Mesenchymal stem cell (in vitro differentiated cells and primary cell): ENCODE measurements at regions not wholly inside any gene's neighbourhood (a gene's known extent, or its start where the extent isn't known, plus 50 kb on each side); places are given as distances from the start of the nearest gene placed in this dataset.
A peak's percentile ranks its signal among the peaks of the same experiment; 100 is the strongest.

Experiments used
- DNase-seq: peaks from one replicate; pipeline ENCODE4 v3.0.0-alpha.2; 2013
- H2AFZ ChIP-seq: one replicate; pipeline ENCODE4 v1.6.1; 2013; ENCODE audit warnings: low read depth, mild to moderate bottlenecking, control low read depth, inconsistent platforms, low read length, moderate library complexity
- H2AK5ac ChIP-seq: 2 replicates; pipeline ENCODE4 v1.6.1; 2013; ENCODE audit warnings: low read length, moderate library complexity, mild to moderate bottlenecking, inconsistent platforms; ENCODE audit not compliant: severe bottlenecking
- H2BK120ac ChIP-seq: one replicate; pipeline ENCODE4 v1.6.1; 2013; ENCODE audit warnings: low read depth, mild to moderate bottlenecking, inconsistent platforms, low read length, moderate library complexity
- H2BK12ac ChIP-seq, 2 experiments: one replicate each; pipeline ENCODE4 v1.6.1; 2013; ENCODE audit warnings: inconsistent platforms in 2 of 2, low read length in 2 of 2, mild to moderate bottlenecking in 2 of 2, moderate library complexity in 2 of 2, control low read depth in 1 of 2
- H2BK15ac ChIP-seq: one replicate; pipeline ENCODE4 v1.6.1; 2013; ENCODE audit warnings: mild to moderate bottlenecking, low read depth, inconsistent platforms; ENCODE audit not compliant: poor library complexity, severe bottlenecking
- H2BK5ac ChIP-seq: 2 replicates; pipeline ENCODE4 v1.6.1; 2013; ENCODE audit warnings: low read depth, mild to moderate bottlenecking, low read length, control low read depth, inconsistent platforms; ENCODE audit not compliant: poor library complexity, severe bottlenecking
- H3K14ac ChIP-seq, 2 experiments: one replicate each; pipeline ENCODE4 v1.6.1; 2013; ENCODE audit warnings: inconsistent platforms in 2 of 2, low read length in 2 of 2, control low read depth in 1 of 2, mild to moderate bottlenecking in 1 of 2, moderate library complexity in 1 of 2
- H3K18ac ChIP-seq, 2 experiments: one replicate each; pipeline ENCODE4 v1.6.1; 2013; ENCODE audit warnings: inconsistent platforms in 2 of 2, low read length in 2 of 2, control low read depth in 1 of 2, low read depth in 1 of 2, mild to moderate bottlenecking in 1 of 2
- H3K23ac ChIP-seq, 2 experiments: one replicate each; pipeline ENCODE4 v1.6.1; 2013; ENCODE audit warnings: inconsistent platforms in 2 of 2, low read length in 2 of 2, mild to moderate bottlenecking in 2 of 2, moderate library complexity in 2 of 2, control low read depth in 1 of 2
- H3K27ac ChIP-seq: 2 replicates; pipeline ENCODE4 v1.5.1; 2013; ENCODE audit warnings: mild to moderate bottlenecking, moderate library complexity, low read length, control low read depth, inconsistent platforms; ENCODE audit not compliant: poor library complexity, severe bottlenecking
- H3K27me3 ChIP-seq, 2 experiments: 2 replicates each; pipeline versions ENCODE4 v1.6.1 to v1.7.0; 2013; ENCODE audit warnings: low read length in 2 of 2, mild to moderate bottlenecking in 2 of 2, moderate library complexity in 2 of 2, control low read depth in 1 of 2, inconsistent platforms in 1 of 2; ENCODE audit not compliant: control insufficient read depth in 1 of 2, insufficient read depth in 1 of 2
- H3K36me3 ChIP-seq, 2 experiments: 2 replicates each; pipeline versions ENCODE4 v1.6.1 to v1.7.0; 2013; ENCODE audit warnings: low read length in 2 of 2, control low read depth in 1 of 2, inconsistent platforms in 1 of 2, low read depth in 1 of 2, mild to moderate bottlenecking in 1 of 2; ENCODE audit not compliant: insufficient read depth in 2 of 2, control insufficient read depth in 1 of 2
- H3K4ac ChIP-seq, 2 experiments: one replicate each; pipeline ENCODE4 v1.6.1; 2013; ENCODE audit warnings: inconsistent platforms in 2 of 2, low read length in 2 of 2, mild to moderate bottlenecking in 2 of 2, moderate library complexity in 2 of 2, control low read depth in 1 of 2, low read depth in 1 of 2
- H3K4me1 ChIP-seq: 2 replicates; pipeline ENCODE4 v1.6.1; 2013; ENCODE audit warnings: low read depth, low read length, control low read depth; ENCODE audit not compliant: control insufficient read depth, insufficient read depth
- H3K4me2 ChIP-seq: 2 replicates; pipeline ENCODE4 v1.6.1; 2013; ENCODE audit warnings: low read length, mild to moderate bottlenecking, inconsistent platforms; ENCODE audit not compliant: poor library complexity, severe bottlenecking
- H3K4me3 ChIP-seq, 2 experiments: 2 replicates each; pipeline versions ENCODE4 v1.5.1 to v1.7.0; 2013; ENCODE audit warnings: low read length in 2 of 2, mild to moderate bottlenecking in 2 of 2, control low read depth in 1 of 2, low read depth in 1 of 2; ENCODE audit not compliant: insufficient read depth in 1 of 2
- H3K79me1 ChIP-seq: replicated peaks from 2 replicates; pipeline ENCODE4 v1.6.1; 2013; ENCODE audit warnings: mild to moderate bottlenecking, control low read depth, low read length, inconsistent platforms; ENCODE audit not compliant: poor library complexity, severe bottlenecking
- H3K9ac ChIP-seq: 2 replicates; pipeline ENCODE4 v1.7.0; 2013; ENCODE audit warnings: mild to moderate bottlenecking, low read length, moderate library complexity
- H3K9me3 ChIP-seq: 2 replicates; pipeline ENCODE4 v1.7.0; 2013; ENCODE audit warnings: mild to moderate bottlenecking, low read length; ENCODE audit not compliant: control insufficient read depth
- H4K8ac ChIP-seq: one replicate; pipeline ENCODE4 v1.6.1; 2013; ENCODE audit warnings: inconsistent platforms, mild to moderate bottlenecking, low read length, moderate library complexity
- H4K91ac ChIP-seq: one replicate; pipeline ENCODE4 v1.6.1; 2013; ENCODE audit warnings: mild to moderate bottlenecking, low read length, inconsistent platforms
- WGBS: methylation state at CpG from one replicate; pipeline ENCODE4 v1.1.7; 2013; ENCODE audit warnings: mixed read lengths; 5-methylcytosine and 5-hydroxymethylcytosine counted together

DNA sequence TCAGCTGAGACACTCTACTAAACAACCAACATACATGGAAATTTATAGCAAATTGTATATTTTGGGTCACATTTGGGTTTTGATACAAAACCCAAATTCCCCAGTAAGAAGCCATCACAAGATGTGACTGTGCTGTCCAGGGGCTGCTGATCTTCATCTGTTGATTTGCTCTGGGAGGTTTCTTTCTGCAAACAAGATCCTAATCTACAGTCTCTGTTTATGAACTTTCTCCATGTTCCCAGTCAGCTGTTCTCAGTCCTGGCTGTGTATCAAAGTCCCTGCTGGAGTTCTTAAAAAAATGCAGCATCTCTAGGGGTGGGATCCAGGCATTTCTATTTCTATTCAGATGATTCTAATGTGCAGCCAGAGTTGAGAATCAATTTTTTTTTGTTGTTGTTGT, 85.1 kb downstream of the ATP23 start:
- H3K9me3 ChIP-seq = no peaks in the 10 kb centered on the region
- peak; percentile 17 for DNase-seq
- H2BK15ac ChIP-seq = no peak overlapping the region
- H3K79me1 ChIP-seq = no peaks in the 10 kb centered on the region
- no peak overlapping the region for H3K4me3 ChIP-seq
- no peak overlapping the region for H3K4ac ChIP-seq
- H3K36me3 ChIP-seq = no peaks in the 10 kb centered on the region
- H3K23ac ChIP-seq = no peak overlapping the region
- H3K18ac ChIP-seq = no peak overlapping the region
- H3K4me2 ChIP-seq = no peak overlapping the region
- H4K91ac ChIP-seq = no peak overlapping the region
- H3K14ac ChIP-seq = no peak overlapping the region
- no peak overlapping the region for H4K8ac ChIP-seq
- no peak overlapping the region for H2AFZ ChIP-seq
- H2BK12ac ChIP-seq = no peak overlapping the region
- no peaks in the 10 kb centered on the region for H3K27me3 ChIP-seq
- H3K9ac ChIP-seq = no peak overlapping the region
- H3K4me1 ChIP-seq = no peaks in the 10 kb centered on the region
- no peak overlapping the region for H3K27ac ChIP-seq
- no peak overlapping the region for H2BK120ac ChIP-seq
- H2BK5ac ChIP-seq = no peak overlapping the region
- H2AK5ac ChIP-seq = no peak overlapping the region

DNA sequence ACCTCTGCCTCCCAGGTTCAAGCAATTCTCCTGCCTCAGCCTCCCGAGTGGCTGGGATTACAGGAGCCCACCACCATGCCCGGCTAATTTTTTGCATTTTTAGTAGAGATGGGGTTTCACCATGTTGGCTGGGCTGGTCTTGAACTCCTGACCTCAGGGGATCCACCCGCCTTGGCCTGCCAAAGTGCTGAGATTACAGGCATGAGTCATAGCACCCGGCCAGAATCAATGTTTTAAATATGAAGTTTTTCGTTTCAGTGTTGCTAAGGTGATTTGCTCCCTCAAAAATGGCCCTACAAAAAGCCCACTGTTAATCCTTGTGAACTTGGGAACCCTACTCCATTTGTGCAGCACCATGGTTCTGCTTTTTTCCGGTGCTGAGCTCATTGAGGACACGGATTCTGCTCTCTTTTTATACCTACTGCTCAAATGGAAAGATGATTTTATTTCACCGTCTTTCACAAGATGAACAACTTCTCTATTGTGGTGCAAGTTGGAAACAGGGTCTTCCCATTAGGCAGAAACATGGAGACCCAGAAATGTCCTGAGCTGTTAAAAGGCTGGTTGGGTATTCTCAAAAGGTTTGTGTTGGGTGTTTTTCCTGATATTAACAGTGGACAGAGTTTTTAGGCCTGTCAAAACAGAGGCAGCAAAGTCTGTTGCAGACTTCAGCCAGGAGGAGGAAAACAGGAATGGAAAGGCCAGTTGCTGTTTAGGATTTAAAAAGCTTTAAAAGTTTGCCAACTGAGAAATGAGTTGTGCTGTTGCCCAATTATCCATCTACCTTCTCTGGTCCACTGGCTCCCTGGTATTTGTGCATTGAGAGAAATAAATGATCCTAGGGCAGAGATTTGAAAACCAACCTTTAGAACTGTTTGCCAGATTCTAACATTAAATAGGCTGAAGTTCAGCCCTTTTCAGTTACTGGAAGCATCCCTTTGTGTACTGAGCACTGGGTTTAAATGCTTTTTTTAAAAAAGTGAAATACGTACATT, 85.8 kb downstream of the ATP23 start:
- Histone ChIP-seq H3K14ac (no peak overlapping the region), H3K27me3 (no peaks in the 10 kb centered on the region), H3K18ac (no peak overlapping the region), H3K9me3 (no peaks in the 10 kb centered on the region), H2AK5ac (no peak overlapping the region), H3K4ac (no peak overlapping the region), H3K27ac (no peak overlapping the region), H3K4me3 (no peak overlapping the region), H4K8ac (no peak overlapping the region), H3K4me1 (no peaks in the 10 kb centered on the region), H2BK5ac (no peak overlapping the region), H3K79me1 (no peaks in the 10 kb centered on the region), H2AFZ (no peak overlapping the region), H3K23ac (no peak overlapping the region), H2BK12ac (no peak overlapping the region), H3K36me3 (no peaks in the 10 kb centered on the region), H3K4me2 (no peak overlapping the region), H4K91ac (no peak overlapping the region), H3K9ac (peak overlapping the region; percentile 52), H2BK120ac (no peak overlapping the region), H2BK15ac (no peak overlapping the region)
- no peak for DNase-seq
- 70% methylated on average over 7 of the region's 9 CpGs for WGBS

DNA sequence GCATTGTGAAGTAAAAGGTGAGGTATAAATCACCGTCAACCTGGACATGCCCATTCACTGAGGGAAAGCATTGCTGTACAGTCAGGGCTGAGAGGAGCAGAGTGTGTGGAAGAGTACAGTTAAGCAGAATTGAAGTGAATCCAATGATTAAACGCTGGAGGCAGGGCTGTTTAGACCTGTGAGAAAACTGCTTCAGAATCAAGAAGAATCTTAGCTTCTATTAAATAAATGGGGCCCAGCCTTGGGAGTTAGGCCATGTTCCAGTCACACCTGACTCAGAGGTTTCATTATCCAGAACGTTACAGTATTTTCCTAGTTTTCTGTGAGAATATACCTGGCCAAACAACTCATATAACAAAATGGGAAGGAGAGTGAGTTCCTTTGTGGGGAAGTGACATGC, 86.9 kb downstream of the ATP23 start:
- no peak overlapping the region for H2BK5ac ChIP-seq
- H3K4me2 ChIP-seq = no peak overlapping the region
- DNase-seq = no peak
- H3K9me3 ChIP-seq = peaks cover 6% of the 10 kb centered on the region
- H2BK120ac ChIP-seq = no peak overlapping the region
- H3K36me3 ChIP-seq = no peaks in the 10 kb centered on the region
- WGBS = 87% methylated on average over 2 of the region's 3 CpGs
- no peaks in the 10 kb centered on the region for H3K27me3 ChIP-seq
- H4K8ac ChIP-seq = no peak overlapping the region
- no peaks in the 10 kb centered on the region for H3K4me1 ChIP-seq
- H3K9ac ChIP-seq = no peak overlapping the region
- H2BK12ac ChIP-seq = no peak overlapping the region
- H4K91ac ChIP-seq = no peak overlapping the region
- no peak overlapping the region for H3K4me3 ChIP-seq
- no peak overlapping the region for H3K23ac ChIP-seq
- H2AFZ ChIP-seq = no peak overlapping the region
- H2BK15ac ChIP-seq = no peak overlapping the region
- no peak overlapping the region for H3K14ac ChIP-seq
- H2AK5ac ChIP-seq = no peak overlapping the region
- no peak overlapping the region for H3K4ac ChIP-seq
- H3K79me1 ChIP-seq = no peaks in the 10 kb centered on the region
- no peak overlapping the region for H3K18ac ChIP-seq
- H3K27ac ChIP-seq = no peak overlapping the region

DNA sequence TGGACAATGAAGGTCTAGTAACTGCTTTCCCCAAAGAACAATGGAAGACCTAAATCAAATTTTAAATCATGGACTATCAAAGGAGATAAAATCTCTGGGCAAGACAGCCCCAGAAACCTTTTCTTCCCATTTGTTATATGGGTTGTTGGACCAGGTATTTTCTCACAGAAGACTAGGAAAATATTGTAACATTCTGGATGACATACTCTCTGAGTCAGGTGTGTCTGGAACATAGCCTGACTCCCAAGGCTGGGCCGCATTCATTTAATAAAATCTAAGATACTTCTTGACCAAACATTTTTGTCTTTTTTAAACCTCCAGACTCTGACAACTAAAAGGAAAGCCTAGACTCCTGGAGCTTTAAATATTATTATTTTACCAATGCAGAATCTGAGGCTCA, 87.9 kb downstream of the ATP23 start:
- H3K18ac ChIP-seq = no peak overlapping the region
- 83% methylated on average over 1 of the region's 1 CpG for whole genome bisulfite sequencing
- H3K9me3 ChIP-seq = peaks cover 11% of the 10 kb centered on the region
- no peak overlapping the region for H3K9ac ChIP-seq
- no peak overlapping the region for H3K27ac ChIP-seq
- H2BK5ac ChIP-seq = no peak overlapping the region
- no peaks in the 10 kb centered on the region for H3K36me3 ChIP-seq
- H4K8ac ChIP-seq = no peak overlapping the region
- no peak overlapping the region for H2BK15ac ChIP-seq
- H3K23ac ChIP-seq = no peak overlapping the region
- no peak overlapping the region for H3K4me2 ChIP-seq
- H2AK5ac ChIP-seq = no peak overlapping the region
- no peaks in the 10 kb centered on the region for H3K4me1 ChIP-seq
- DNase-seq = no peak
- no peak overlapping the region for H2BK120ac ChIP-seq
- H3K14ac ChIP-seq = no peak overlapping the region
- H2AFZ ChIP-seq = no peak overlapping the region
- H4K91ac ChIP-seq = no peak overlapping the region
- H3K79me1 ChIP-seq = no peaks in the 10 kb centered on the region
- no peak overlapping the region for H3K4me3 ChIP-seq
- no peak overlapping the region for H3K4ac ChIP-seq
- no peak overlapping the region for H2BK12ac ChIP-seq
- H3K27me3 ChIP-seq = no peaks in the 10 kb centered on the region
